Neuronal stem cell (in vitro differentiated cells): ENCODE measurements at regions not wholly inside any gene's neighbourhood (a gene's known extent, or its start where the extent isn't known, plus 50 kb on each side); places are given as distances from the start of the nearest gene placed in this dataset.

Source experiments
- DNase-seq: peaks from one replicate; pipeline ENCODE4 v3.0.0-alpha.2; 2013; ENCODE audit warnings: low spot score
- H2AFZ ChIP-seq: one replicate; pipeline ENCODE4 v1.6.1; 2013; ENCODE audit warnings: mild to moderate bottlenecking, low read length, inconsistent platforms
- H2AK5ac ChIP-seq: 2 replicates; pipeline ENCODE4 v1.6.1; 2013; ENCODE audit warnings: low read depth, mild to moderate bottlenecking, inconsistent platforms, low read length, moderate library complexity, mixed read lengths
- H2BK120ac ChIP-seq: 2 replicates; pipeline ENCODE4 v1.6.1; 2013; ENCODE audit warnings: low read depth, mild to moderate bottlenecking, inconsistent platforms, low read length, moderate library complexity, mixed read lengths
- H2BK12ac ChIP-seq: one replicate; pipeline ENCODE4 v1.6.1; 2013; ENCODE audit warnings: low read length, inconsistent platforms
- H2BK15ac ChIP-seq: 2 replicates; pipeline ENCODE4 v1.6.1; 2013; ENCODE audit warnings: mild to moderate bottlenecking, low read length, inconsistent platforms, mixed read lengths
- H2BK5ac ChIP-seq: one replicate; pipeline ENCODE4 v1.6.1; 2013; ENCODE audit warnings: inconsistent platforms, mild to moderate bottlenecking, low read length, moderate library complexity
- H3K14ac ChIP-seq: one replicate; pipeline ENCODE4 v1.6.1; 2013; ENCODE audit warnings: low read length, inconsistent platforms
- H3K18ac ChIP-seq: 2 replicates; pipeline ENCODE4 v1.6.1; 2013; ENCODE audit warnings: low read length, inconsistent platforms
- H3K23ac ChIP-seq: 2 replicates; pipeline ENCODE4 v1.6.1; 2013; ENCODE audit warnings: low read depth, mild to moderate bottlenecking, mixed read lengths, low read length, inconsistent platforms; ENCODE audit not compliant: poor library complexity
- H3K27ac ChIP-seq: replicated peaks from 3 replicates; pipeline ENCODE4 v1.5.1; 2013; ENCODE audit warnings: low read length, inconsistent platforms
- H3K27me3 ChIP-seq, 3 experiments: 2 replicates each; pipeline ENCODE4 v1.6.1; 2013; ENCODE audit warnings: low read length in 3 of 3, mild to moderate bottlenecking in 2 of 3, inconsistent platforms in 1 of 3, low read depth in 1 of 3, mixed read lengths in 1 of 3, moderate library complexity in 1 of 3; ENCODE audit not compliant: control insufficient read depth in 3 of 3, insufficient read depth in 3 of 3
- H3K36me3 ChIP-seq, 2 donors: replicated peaks in 1 of 2; 2 replicates each; pipeline ENCODE4 v1.6.1; 2013; ENCODE audit warnings: low read length in 2 of 2; ENCODE audit not compliant: control insufficient read depth in 2 of 2, insufficient read depth in 2 of 2
- H3K4ac ChIP-seq: 2 replicates; pipeline ENCODE4 v1.6.1; 2013; ENCODE audit warnings: inconsistent platforms, mild to moderate bottlenecking, low read length, moderate library complexity
- H3K4me1 ChIP-seq, 2 donors: 1 replicate in 1 of 2; 2 replicates in 1 of 2; pipeline ENCODE4 v1.6.1; 2013; ENCODE audit warnings: low read length in 2 of 2, low read depth in 1 of 2; ENCODE audit not compliant: control insufficient read depth in 2 of 2, insufficient read depth in 1 of 2
- H3K4me2 ChIP-seq: one replicate; pipeline ENCODE4 v1.6.1; 2013; ENCODE audit warnings: mild to moderate bottlenecking, low read length, inconsistent platforms; ENCODE audit not compliant: insufficient read depth, poor library complexity, severe bottlenecking
- H3K4me3 ChIP-seq, 2 donors: 2 replicates each; pipeline ENCODE4 v1.5.1; 2013; ENCODE audit warnings: low read length in 2 of 2, mild to moderate bottlenecking in 2 of 2, inconsistent platforms in 1 of 2, moderate library complexity in 1 of 2
- H3K79me1 ChIP-seq: one replicate; pipeline ENCODE4 v1.6.1; 2013; ENCODE audit warnings: low read depth, mild to moderate bottlenecking, inconsistent platforms, low read length, moderate library complexity
- H3K9ac ChIP-seq: one replicate; pipeline ENCODE4 v1.6.1; 2013; ENCODE audit warnings: mild to moderate bottlenecking, low read depth, low read length, inconsistent platforms; ENCODE audit not compliant: poor library complexity
- H3K9me3 ChIP-seq, 2 donors: replicated peaks in 1 of 2; 2 replicates each; pipeline versions ENCODE3 to v1.6.1; 2013; ENCODE audit warnings: low read length in 2 of 2, mild to moderate bottlenecking in 2 of 2, inconsistent platforms in 1 of 2, low read depth in 1 of 2, mixed read lengths in 1 of 2, moderate library complexity in 1 of 2; ENCODE audit not compliant: control insufficient read depth in 2 of 2, insufficient read depth in 1 of 2
- H4K8ac ChIP-seq: one replicate; pipeline ENCODE4 v1.6.1; 2013; ENCODE audit warnings: low read depth, mild to moderate bottlenecking, inconsistent platforms, low read length, moderate library complexity
- H4K91ac ChIP-seq: one replicate; pipeline ENCODE4 v1.6.1; 2013; ENCODE audit warnings: low read length, low read depth, mild to moderate bottlenecking, inconsistent platforms; ENCODE audit not compliant: poor library complexity
- WGBS, 2 donors: extraction: QIAGEN DNeasy Blood & Tissue Kit; methylation state at CpG; one replicate each; pipeline ENCODE4 v1.1.7; 2013; ENCODE audit warnings: missing lambda C conversion rate in 2 of 2, mixed read lengths in 1 of 2; ENCODE audit not compliant: insufficient read length in 2 of 2, insufficient replicate concordance in 1 of 2; ENCODE audit errors: extremely low coverage in 2 of 2; 5-methylcytosine and 5-hydroxymethylcytosine counted together

- no peaks in the 10 kb centered on the region for H3K4me1 ChIP-seq
These were observed 181.2 kb downstream of the CSNK2A3 start for GRCh38 chr11:11171854-11172253.

GRCh38 chr11:11171285-11171684, 181.8 kb downstream of the CSNK2A3 start:
- Histone ChIP-seq H3K4me1 (no peaks in the 10 kb centered on the region), H3K4ac (no peak overlapping the region), H3K4me3 (no peak overlapping the region), H2BK5ac (no peak overlapping the region), H2AK5ac (peak overlapping the region; percentile 32), H3K14ac (no peak overlapping the region), H3K23ac (no peak overlapping the region), H3K36me3 (no peaks in the 10 kb centered on the region), H2AFZ (no peak overlapping the region), H3K9me3 (peaks cover 0 to 4% of the 10 kb centered on the region in 2 donors), H2BK120ac (no peak overlapping the region), H4K8ac (no peak overlapping the region), H2BK15ac (no peak overlapping the region), H3K79me1 (no peaks in the 10 kb centered on the region), H3K4me2 (no peak overlapping the region), H4K91ac (no peak overlapping the region), H3K9ac (no peak overlapping the region), H2BK12ac (no peak overlapping the region), H3K18ac (no peak overlapping the region), H3K27ac (no peak overlapping the region), H3K27me3 (no peaks in the 10 kb centered on the region)
- no peak for DNase-seq
- no CpG with 5 or more reads among the region's 3 CpGs for WGBS, 2 donors

More at GRCh38 chr11:11171854-11172253, 181.2 kb downstream of the CSNK2A3 start:
- WGBS, 2 donors = no CpG with 5 or more reads among the region's 1 CpG
- Histone ChIP-seq H3K4me3 (no peak overlapping the region), H3K23ac (no peak overlapping the region), H3K9me3 (peaks cover 0 to 4% of the 10 kb centered on the region in 2 donors), H2BK5ac (no peak overlapping the region), H2BK15ac (no peak overlapping the region), H3K14ac (no peak overlapping the region), H3K4me2 (no peak overlapping the region), H3K18ac (no peak overlapping the region), H3K27me3 (no peaks in the 10 kb centered on the region), H3K27ac (no peak overlapping the region), H2BK120ac (no peak overlapping the region), H4K8ac (no peak overlapping the region), H3K4ac (no peak overlapping the region), H2AK5ac (no peak overlapping the region), H3K36me3 (no peaks in the 10 kb centered on the region), H2BK12ac (no peak overlapping the region), H4K91ac (no peak overlapping the region), H3K9ac (no peak overlapping the region), H2AFZ (no peak overlapping the region), H3K79me1 (no peaks in the 10 kb centered on the region)
- DNase-seq = no peak

GRCh38 chr11:11170352-11171084, 182.5 kb downstream of the CSNK2A3 start:
- DNase-seq = no peak
- Histone ChIP-seq H2BK5ac (no peak overlapping the region), H3K27me3 (no peaks in the 10 kb centered on the region), H2AK5ac (no peak overlapping the region), H3K9me3 (peaks cover 0 to 3% of the 10 kb centered on the region in 2 donors), H3K79me1 (no peaks in the 10 kb centered on the region), H3K4ac (no peak overlapping the region), H3K36me3 (no peaks in the 10 kb centered on the region), H4K8ac (no peak overlapping the region), H2AFZ (no peak overlapping the region), H3K27ac (no peak overlapping the region), H3K23ac (no peak overlapping the region), H3K9ac (no peak overlapping the region), H3K4me1 (no peaks in the 10 kb centered on the region), H2BK12ac (no peak overlapping the region), H4K91ac (no peak overlapping the region), H2BK15ac (no peak overlapping the region), H3K4me3 (no peak overlapping the region), H3K18ac (no peak overlapping the region), H3K14ac (no peak overlapping the region), H2BK120ac (no peak overlapping the region), H3K4me2 (no peak overlapping the region)
- no CpG with 5 or more reads among the region's 2 CpGs for WGBS, 2 donors

GRCh38 chr11:11169715-11170351, 183.2 kb downstream of the CSNK2A3 start:
- Histone ChIP-seq H4K91ac (no peak overlapping the region), H2BK12ac (no peak overlapping the region), H3K4me3 (no peak overlapping the region), H2AFZ (no peak overlapping the region), H3K18ac (no peak overlapping the region), H3K27ac (no peak overlapping the region), H2AK5ac (peak overlapping the region; percentile 45), H3K9me3 (peaks cover 0 to 3% of the 10 kb centered on the region in 2 donors), H3K4me1 (no peaks in the 10 kb centered on the region), H3K14ac (no peak overlapping the region), H3K4ac (no peak overlapping the region), H3K36me3 (no peaks in the 10 kb centered on the region), H3K79me1 (no peaks in the 10 kb centered on the region), H3K23ac (no peak overlapping the region), H2BK15ac (no peak overlapping the region), H3K27me3 (no peaks in the 10 kb centered on the region), H3K4me2 (no peak overlapping the region), H2BK5ac (no peak overlapping the region), H4K8ac (no peak overlapping the region), H2BK120ac (no peak overlapping the region), H3K9ac (no peak overlapping the region)
- no CpG with 5 or more reads among the region's 4 CpGs for WGBS, 2 donors
- no peak for DNase-seq
